ENCODE measurements at regions not wholly inside any gene's neighbourhood (a gene's known extent, or its start where the extent isn't known, plus 50 kb on each side); places are given as distances from the start of the nearest gene placed in this dataset.

DNA sequence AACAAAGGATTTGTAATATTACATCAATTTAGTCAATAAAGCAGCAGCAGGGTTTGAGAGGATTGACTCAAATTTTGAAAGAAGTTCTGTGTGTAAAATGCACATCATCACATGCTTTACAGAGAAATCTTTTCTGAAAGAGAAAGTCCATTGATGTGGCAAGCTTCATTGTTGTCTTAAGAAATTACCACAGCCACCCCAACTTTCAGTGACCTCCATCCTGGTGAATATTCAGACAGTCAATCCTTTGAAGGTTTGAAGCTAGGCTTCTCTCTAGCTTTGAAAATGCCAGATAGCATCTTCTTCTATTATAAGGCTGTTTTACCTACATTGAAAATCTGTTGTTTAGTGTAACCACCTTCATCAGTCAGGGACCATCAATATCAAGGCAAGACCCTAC lies 51.8 kb upstream of the SETMAR start:
- TF ChIP-seq MAFK (IDR thresholded peaks at IDR 0.05; ENCODE audit: partially characterized antibody) (no peak), EP300 (IDR thresholded peaks at IDR 0.05) (no peak), ZC3H11A (IDR thresholded peaks at IDR 0.05) (no peak), POLR2A (IDR thresholded peaks at IDR 0.05; ENCODE audit: low read length) (no peak), SREBF2 (IDR thresholded peaks at IDR 0.05) (no peak), CEBPB (IDR thresholded peaks at IDR 0.05) (no peak), HEYL (CRISPR knock-in tag; IDR thresholded peaks at IDR 0.05) (no peak)
- TF ChIP-seq, protein P1, sequence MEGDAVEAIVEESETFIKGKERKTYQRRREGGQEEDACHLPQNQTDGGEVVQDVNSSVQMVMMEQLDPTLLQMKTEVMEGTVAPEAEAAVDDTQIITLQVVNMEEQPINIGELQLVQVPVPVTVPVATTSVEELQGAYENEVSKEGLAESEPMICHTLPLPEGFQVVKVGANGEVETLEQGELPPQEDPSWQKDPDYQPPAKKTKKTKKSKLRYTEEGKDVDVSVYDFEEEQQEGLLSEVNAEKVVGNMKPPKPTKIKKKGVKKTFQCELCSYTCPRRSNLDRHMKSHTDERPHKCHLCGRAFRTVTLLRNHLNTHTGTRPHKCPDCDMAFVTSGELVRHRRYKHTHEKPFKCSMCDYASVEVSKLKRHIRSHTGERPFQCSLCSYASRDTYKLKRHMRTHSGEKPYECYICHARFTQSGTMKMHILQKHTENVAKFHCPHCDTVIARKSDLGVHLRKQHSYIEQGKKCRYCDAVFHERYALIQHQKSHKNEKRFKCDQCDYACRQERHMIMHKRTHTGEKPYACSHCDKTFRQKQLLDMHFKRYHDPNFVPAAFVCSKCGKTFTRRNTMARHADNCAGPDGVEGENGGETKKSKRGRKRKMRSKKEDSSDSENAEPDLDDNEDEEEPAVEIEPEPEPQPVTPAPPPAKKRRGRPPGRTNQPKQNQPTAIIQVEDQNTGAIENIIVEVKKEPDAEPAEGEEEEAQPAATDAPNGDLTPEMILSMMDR (IDR thresholded peaks at IDR 0.05): no peak
- TF ChIP-seq, protein P2, sequence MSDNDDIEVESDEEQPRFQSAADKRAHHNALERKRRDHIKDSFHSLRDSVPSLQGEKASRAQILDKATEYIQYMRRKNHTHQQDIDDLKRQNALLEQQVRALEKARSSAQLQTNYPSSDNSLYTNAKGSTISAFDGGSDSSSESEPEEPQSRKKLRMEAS (IDR thresholded peaks at IDR 0.05): no peak
- TF ChIP-seq, protein P3, sequence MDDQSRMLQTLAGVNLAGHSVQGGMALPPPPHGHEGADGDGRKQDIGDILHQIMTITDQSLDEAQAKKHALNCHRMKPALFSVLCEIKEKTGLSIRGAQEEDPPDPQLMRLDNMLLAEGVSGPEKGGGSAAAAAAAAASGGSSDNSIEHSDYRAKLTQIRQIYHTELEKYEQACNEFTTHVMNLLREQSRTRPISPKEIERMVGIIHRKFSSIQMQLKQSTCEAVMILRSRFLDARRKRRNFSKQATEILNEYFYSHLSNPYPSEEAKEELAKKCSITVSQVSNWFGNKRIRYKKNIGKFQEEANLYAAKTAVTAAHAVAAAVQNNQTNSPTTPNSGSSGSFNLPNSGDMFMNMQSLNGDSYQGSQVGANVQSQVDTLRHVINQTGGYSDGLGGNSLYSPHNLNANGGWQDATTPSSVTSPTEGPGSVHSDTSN (IDR thresholded peaks at IDR 0.05): no peak
- TF ChIP-seq, protein P4, sequence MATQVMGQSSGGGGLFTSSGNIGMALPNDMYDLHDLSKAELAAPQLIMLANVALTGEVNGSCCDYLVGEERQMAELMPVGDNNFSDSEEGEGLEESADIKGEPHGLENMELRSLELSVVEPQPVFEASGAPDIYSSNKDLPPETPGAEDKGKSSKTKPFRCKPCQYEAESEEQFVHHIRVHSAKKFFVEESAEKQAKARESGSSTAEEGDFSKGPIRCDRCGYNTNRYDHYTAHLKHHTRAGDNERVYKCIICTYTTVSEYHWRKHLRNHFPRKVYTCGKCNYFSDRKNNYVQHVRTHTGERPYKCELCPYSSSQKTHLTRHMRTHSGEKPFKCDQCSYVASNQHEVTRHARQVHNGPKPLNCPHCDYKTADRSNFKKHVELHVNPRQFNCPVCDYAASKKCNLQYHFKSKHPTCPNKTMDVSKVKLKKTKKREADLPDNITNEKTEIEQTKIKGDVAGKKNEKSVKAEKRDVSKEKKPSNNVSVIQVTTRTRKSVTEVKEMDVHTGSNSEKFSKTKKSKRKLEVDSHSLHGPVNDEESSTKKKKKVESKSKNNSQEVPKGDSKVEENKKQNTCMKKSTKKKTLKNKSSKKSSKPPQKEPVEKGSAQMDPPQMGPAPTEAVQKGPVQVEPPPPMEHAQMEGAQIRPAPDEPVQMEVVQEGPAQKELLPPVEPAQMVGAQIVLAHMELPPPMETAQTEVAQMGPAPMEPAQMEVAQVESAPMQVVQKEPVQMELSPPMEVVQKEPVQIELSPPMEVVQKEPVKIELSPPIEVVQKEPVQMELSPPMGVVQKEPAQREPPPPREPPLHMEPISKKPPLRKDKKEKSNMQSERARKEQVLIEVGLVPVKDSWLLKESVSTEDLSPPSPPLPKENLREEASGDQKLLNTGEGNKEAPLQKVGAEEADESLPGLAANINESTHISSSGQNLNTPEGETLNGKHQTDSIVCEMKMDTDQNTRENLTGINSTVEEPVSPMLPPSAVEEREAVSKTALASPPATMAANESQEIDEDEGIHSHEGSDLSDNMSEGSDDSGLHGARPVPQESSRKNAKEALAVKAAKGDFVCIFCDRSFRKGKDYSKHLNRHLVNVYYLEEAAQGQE (IDR thresholded peaks at IDR 0.05): no peak
- TF ChIP-seq, protein P5, sequence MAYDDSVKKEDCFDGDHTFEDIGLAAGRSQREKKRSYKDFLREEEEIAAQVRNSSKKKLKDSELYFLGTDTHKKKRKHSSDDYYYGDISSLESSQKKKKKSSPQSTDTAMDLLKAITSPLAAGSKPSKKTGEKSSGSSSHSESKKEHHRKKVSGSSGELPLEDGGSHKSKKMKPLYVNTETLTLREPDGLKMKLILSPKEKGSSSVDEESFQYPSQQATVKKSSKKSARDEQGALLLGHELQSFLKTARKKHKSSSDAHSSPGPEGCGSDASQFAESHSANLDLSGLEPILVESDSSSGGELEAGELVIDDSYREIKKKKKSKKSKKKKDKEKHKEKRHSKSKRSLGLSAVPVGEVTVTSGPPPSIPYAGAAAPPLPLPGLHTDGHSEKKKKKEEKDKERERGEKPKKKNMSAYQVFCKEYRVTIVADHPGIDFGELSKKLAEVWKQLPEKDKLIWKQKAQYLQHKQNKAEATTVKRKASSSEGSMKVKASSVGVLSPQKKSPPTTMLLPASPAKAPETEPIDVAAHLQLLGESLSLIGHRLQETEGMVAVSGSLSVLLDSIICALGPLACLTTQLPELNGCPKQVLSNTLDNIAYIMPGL (CRISPR knock-in tag; IDR thresholded peaks at IDR 0.05; ENCODE audit: borderline replicate concordance): no peak

All from A549 (cell line).